ENCODE measurements at regions not wholly inside any gene's neighbourhood (a gene's known extent, or its start where the extent isn't known, plus 50 kb on each side); places are given as distances from the start of the nearest gene placed in this dataset.

GRCh38 chr2:8559805-8560204 is 122.1 kb upstream of the ID2 start:
- TF ChIP-seq CTCF (IDR thresholded peaks at IDR 0.05; ENCODE audit: low read depth, low read length, missing input control) (no peak), TAF1 (conservative IDR thresholded peaks at IDR 0.05) (no peak), GABPA (IDR thresholded peaks at IDR 0.05 in 1 of 2, conservative IDR thresholded peaks at IDR 0.05 in 1 of 2) (no peak), RAD21 (IDR thresholded peaks at IDR 0.05) (no peak)
- TF ChIP-seq, protein P1, sequence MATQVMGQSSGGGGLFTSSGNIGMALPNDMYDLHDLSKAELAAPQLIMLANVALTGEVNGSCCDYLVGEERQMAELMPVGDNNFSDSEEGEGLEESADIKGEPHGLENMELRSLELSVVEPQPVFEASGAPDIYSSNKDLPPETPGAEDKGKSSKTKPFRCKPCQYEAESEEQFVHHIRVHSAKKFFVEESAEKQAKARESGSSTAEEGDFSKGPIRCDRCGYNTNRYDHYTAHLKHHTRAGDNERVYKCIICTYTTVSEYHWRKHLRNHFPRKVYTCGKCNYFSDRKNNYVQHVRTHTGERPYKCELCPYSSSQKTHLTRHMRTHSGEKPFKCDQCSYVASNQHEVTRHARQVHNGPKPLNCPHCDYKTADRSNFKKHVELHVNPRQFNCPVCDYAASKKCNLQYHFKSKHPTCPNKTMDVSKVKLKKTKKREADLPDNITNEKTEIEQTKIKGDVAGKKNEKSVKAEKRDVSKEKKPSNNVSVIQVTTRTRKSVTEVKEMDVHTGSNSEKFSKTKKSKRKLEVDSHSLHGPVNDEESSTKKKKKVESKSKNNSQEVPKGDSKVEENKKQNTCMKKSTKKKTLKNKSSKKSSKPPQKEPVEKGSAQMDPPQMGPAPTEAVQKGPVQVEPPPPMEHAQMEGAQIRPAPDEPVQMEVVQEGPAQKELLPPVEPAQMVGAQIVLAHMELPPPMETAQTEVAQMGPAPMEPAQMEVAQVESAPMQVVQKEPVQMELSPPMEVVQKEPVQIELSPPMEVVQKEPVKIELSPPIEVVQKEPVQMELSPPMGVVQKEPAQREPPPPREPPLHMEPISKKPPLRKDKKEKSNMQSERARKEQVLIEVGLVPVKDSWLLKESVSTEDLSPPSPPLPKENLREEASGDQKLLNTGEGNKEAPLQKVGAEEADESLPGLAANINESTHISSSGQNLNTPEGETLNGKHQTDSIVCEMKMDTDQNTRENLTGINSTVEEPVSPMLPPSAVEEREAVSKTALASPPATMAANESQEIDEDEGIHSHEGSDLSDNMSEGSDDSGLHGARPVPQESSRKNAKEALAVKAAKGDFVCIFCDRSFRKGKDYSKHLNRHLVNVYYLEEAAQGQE (IDR thresholded peaks at IDR 0.05): no peak
